ENCODE measurements at regions not wholly inside any gene's neighbourhood (a gene's known extent, or its start where the extent isn't known, plus 50 kb on each side); places are given as distances from the start of the nearest gene placed in this dataset.

DNA sequence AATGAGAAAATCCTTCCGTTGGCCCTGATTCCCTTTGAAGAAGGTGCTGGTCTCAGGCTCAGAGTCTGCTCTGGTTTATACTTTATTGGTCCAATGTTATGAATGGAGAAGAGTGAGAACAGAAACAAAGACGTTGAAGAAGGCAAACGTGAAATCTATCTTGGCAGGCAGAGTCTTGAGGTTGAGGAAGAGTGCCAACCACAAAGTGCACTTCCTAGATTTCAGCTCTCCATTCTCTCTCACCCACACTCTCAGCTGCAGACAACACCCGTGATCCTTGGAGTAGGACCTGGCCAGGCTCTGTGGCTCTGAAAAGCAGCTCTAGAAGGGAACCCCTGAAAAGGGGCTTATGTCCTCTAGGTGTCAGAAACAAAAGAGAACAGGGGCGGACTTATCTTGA, 128.9 kb upstream of the PLXNA4 start:
- no peak for TF ChIP-seq ZFX (IDR thresholded peaks at IDR 0.05)
- TF ChIP-seq, protein P1, sequence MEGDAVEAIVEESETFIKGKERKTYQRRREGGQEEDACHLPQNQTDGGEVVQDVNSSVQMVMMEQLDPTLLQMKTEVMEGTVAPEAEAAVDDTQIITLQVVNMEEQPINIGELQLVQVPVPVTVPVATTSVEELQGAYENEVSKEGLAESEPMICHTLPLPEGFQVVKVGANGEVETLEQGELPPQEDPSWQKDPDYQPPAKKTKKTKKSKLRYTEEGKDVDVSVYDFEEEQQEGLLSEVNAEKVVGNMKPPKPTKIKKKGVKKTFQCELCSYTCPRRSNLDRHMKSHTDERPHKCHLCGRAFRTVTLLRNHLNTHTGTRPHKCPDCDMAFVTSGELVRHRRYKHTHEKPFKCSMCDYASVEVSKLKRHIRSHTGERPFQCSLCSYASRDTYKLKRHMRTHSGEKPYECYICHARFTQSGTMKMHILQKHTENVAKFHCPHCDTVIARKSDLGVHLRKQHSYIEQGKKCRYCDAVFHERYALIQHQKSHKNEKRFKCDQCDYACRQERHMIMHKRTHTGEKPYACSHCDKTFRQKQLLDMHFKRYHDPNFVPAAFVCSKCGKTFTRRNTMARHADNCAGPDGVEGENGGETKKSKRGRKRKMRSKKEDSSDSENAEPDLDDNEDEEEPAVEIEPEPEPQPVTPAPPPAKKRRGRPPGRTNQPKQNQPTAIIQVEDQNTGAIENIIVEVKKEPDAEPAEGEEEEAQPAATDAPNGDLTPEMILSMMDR (conservative IDR thresholded peaks at IDR 0.05): no peak
- no peak overlapping the region for H3K27ac ChIP-seq

DNA sequence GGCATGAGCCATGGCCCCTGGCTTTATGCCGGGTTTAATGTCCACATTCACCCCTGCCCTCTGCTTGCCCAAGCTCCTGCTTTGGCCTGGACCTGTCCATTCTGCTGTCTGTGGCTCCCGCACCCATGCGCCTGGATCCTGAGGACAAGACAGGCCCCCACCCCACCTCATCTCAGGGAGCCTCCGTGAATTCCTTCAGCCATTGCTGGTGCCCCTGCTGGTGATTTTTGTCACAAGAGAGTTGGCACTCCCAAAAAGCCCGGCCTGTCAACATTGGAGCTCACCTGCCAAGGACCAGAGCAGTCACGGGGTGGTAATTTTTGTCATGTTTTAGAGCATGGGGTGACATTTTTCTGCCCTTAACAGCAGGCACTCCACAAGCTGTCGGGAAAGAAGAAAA, 127.5 kb upstream of the PLXNA4 start:
- H3K27ac ChIP-seq: no peak overlapping the region
- no peak for TF ChIP-seq ZFX (IDR thresholded peaks at IDR 0.05)

DNA sequence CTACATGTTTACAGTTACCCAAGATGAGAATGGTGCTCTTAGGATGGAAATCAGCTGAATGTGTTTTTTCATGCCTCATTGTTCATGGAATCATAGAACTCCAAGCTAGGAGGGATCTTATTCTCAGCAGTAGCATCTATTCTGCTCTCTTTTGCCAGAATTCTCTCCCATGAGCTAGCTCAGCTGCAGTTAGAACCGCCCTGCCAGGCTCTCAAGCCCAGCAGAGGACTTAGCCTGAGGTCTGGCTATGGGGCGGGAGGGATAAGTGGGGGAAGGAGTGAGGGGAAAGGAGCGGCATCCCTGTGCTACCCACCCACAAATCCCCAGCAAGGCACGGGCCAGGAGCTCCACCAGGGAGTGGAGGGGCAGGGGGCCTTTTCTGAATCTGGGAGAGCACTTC, 120.7 kb upstream of the PLXNA4 start:
- no peak overlapping the region for H3K27ac ChIP-seq
- TF ChIP-seq, protein P1 (conservative IDR thresholded peaks at IDR 0.05): no peak
- TF ChIP-seq ZFX (IDR thresholded peaks at IDR 0.05): no peak

DNA sequence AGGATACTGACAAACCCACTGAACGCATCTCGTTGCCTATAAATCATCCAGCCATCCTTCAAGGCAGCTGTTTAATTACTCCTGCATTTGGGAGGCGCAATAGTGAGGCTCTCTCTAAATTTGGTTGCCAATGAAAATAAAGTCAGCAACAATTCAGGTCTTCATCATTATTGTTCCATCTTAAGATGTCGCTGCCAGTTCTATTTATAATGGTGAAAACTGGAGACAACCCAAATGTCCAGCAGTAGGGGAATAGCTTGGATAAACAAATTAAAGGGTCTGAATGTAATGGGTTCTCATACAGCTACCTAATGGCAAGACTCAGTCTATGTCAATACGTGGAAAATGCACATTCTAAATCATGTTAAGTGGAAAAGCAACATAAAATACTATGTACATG, 120.1 kb upstream of the PLXNA4 start:
- TF ChIP-seq, protein P1 (conservative IDR thresholded peaks at IDR 0.05): no peak
- no peak for TF ChIP-seq ZFX (IDR thresholded peaks at IDR 0.05)
- H3K27ac ChIP-seq: no peak overlapping the region

DNA sequence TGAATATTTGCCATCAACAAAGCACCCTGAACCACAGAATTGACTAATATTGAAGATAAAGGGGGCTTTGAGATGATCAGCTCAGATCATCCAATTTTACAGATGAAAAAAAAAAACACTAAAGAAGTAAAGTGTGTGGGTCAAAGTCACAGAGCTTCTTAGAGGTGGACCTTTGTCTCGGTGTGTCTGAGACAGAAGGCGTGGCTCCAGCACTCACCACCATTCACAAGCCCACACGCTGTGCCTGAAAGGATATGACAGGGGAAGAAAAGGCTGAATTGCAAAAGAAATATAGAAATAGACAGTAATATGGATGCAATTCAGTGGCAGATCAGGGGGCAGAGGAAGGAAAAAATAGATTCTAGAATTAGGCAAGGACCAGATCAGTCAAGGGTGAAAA, 114.9 kb upstream of the PLXNA4 start:
- TF ChIP-seq ZFX (IDR thresholded peaks at IDR 0.05): no peak
- TF ChIP-seq, protein P1 (conservative IDR thresholded peaks at IDR 0.05): no peak
- no peak overlapping the region for H3K27ac ChIP-seq

DNA sequence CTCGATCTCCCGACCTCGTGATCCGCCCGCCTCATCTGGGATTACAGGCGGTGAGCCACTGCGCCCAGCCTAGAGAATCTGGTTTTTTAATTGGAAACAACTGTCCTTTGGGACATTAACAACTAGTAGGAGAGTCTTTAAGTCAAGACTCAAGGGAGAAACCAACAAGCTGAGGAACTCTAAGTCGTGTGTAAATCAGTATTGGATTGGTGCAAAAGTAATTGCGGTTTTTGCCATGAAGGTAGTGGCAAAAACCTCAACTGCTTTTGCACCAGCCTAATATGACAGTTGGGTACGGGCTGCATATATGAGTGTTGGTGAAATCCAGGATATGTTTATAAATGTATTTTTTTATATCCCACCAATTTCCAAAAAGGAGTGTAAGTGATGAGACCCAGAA, 113.9 kb upstream of the PLXNA4 start:
- no peak overlapping the region for H3K27ac ChIP-seq
- no peak for TF ChIP-seq ZFX (IDR thresholded peaks at IDR 0.05)
- TF ChIP-seq, protein P1 (conservative IDR thresholded peaks at IDR 0.05): no peak

DNA sequence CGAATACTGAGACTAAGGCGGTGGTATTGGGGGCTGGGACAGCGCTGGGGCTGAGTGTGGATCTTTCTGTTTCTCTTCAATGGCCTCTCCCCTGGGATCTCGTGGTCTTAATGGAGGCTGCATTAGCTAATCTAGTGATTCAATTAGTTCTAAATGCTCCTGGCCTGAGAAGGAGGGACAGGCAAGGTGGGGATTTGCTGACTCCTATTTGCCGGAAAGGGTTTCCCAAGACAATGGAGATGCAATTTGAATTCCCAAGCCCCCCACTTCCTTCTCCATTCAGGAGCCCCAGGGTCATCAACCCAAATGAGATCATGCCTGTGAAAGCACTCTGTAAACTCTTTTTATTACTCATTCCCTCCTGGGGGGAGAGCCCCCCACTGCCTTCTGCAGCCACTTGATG, 111.7 kb upstream of the PLXNA4 start:
- no peak overlapping the region for H3K27ac ChIP-seq
- no peak for TF ChIP-seq ZFX (IDR thresholded peaks at IDR 0.05)
- TF ChIP-seq, protein P1 (conservative IDR thresholded peaks at IDR 0.05): no peak

DNA sequence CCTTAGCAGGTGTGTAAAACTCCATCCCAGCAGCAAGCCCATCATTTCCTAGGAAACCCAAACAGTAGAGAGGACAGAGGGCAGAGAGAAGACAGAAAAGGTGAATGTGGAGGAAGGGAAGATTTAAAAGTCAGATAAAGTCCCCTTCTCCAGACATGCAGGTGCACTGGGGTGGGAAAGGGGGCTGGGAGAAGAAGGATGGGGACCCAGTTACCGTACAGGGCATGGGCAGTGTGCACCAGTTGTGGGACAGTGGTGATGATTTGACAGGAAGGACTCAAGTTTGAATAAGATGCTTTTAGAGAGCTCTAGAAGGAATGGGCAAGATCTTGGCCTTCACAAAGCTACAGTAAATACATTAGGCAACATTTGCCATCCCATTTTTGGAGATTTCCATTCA, 110.7 kb upstream of the PLXNA4 start:
- TF ChIP-seq, protein P1 (conservative IDR thresholded peaks at IDR 0.05): no peak
- TF ChIP-seq ZFX (IDR thresholded peaks at IDR 0.05): no peak
- H3K27ac ChIP-seq: no peak overlapping the region

Data from C4-2B (cell line).